Keratinocyte (primary cell): ENCODE measurements at regions not wholly inside any gene's neighbourhood (a gene's known extent, or its start where the extent isn't known, plus 50 kb on each side); places are given as distances from the start of the nearest gene placed in this dataset.

Source experiments
- EZH2 ChIP-seq: IDR thresholded peaks from one replicate; pipeline ENCODE4 v1.6.1; 2012; ENCODE audit warnings: inconsistent platforms, mild to moderate bottlenecking, low read length, moderate library complexity
- TF ChIP-seq, protein P1 (sequence below), 3 experiments: IDR thresholded peaks in 1 of 3; conservative IDR thresholded peaks in 1 of 3; optimal IDR thresholded peaks in 1 of 3; 2 replicates in 2 of 3; 3 replicates in 1 of 3; pipeline versions ENCODE3 to v1.5.1; 2011; ENCODE audit warnings: low read length in 3 of 3, mild to moderate bottlenecking in 3 of 3, moderate library complexity in 2 of 3, control low read depth in 1 of 3, inconsistent platforms in 1 of 3; ENCODE audit not compliant: insufficient read depth in 2 of 3; ENCODE audit errors: extremely low read depth in 1 of 3

DNA sequence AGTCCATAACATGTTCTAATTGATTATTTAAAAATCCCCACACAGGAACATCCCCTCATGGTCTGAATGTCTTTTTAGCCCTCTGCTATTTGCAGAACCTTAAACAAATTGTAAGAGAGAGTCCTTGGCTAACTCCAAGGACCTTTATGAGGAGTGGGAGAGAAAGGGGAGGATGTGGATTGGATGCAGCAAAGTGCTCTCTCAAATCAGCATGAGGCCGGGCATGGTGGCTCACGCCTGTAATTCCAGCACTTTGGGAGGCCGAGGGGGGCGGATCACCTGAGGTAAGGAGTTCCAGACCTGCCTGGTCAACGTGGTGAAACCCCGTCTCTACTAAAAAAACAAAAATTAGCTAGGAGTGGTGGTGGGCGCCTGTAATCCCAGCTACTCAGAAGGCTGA is 154.8 kb downstream of the TGFB2 start:
- TF ChIP-seq EZH2 = no peak
- TF ChIP-seq, protein P1, sequence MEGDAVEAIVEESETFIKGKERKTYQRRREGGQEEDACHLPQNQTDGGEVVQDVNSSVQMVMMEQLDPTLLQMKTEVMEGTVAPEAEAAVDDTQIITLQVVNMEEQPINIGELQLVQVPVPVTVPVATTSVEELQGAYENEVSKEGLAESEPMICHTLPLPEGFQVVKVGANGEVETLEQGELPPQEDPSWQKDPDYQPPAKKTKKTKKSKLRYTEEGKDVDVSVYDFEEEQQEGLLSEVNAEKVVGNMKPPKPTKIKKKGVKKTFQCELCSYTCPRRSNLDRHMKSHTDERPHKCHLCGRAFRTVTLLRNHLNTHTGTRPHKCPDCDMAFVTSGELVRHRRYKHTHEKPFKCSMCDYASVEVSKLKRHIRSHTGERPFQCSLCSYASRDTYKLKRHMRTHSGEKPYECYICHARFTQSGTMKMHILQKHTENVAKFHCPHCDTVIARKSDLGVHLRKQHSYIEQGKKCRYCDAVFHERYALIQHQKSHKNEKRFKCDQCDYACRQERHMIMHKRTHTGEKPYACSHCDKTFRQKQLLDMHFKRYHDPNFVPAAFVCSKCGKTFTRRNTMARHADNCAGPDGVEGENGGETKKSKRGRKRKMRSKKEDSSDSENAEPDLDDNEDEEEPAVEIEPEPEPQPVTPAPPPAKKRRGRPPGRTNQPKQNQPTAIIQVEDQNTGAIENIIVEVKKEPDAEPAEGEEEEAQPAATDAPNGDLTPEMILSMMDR (optimal IDR thresholded peaks at IDR 0.05 in 1 of 3, IDR thresholded peaks at IDR 0.05 in 1 of 3, conservative IDR thresholded peaks at IDR 0.05 in 1 of 3; ENCODE audit: extremely low read depth in 1 of 3, insufficient read depth in 2 of 3, low read length in 3 of 3) = no peak
